Stimulated activated CD4-positive, alpha-beta T cell treated with anti-CD3 and anti-CD28 coated beads, Interleukin-4, amount 100 ng/mL, for 48 hours (primary cell): ENCODE measurements at regions not wholly inside any gene's neighbourhood (a gene's known extent, or its start where the extent isn't known, plus 50 kb on each side); places are given as distances from the start of the nearest gene placed in this dataset.

Experiments
- DNase-seq, 2 donors: peaks; one replicate each; pipeline ENCODE4 v3.0.0-alpha.2; 2020; ENCODE audit warnings: low read depth in 2 of 2

DNA sequence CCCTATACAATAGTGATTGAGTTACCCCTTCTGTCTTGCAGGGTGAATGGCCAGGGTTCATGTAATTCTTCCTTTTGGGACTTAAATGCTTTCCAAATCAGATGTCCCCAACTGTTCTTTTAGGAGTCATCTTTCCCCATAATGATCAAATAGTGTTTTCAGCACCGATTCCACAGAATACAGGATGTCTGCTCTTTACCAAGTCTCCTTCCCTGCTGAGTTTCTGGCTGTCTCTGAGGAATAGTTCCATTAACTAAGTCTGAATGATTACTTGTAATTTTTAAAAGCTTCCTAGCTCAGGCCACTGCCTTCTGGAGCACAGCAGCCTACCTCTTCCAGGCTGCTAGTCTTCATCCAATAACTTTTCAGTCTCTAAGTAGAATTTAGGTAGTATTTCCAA lies 630.7 kb upstream of the ZNF608 start:
- no peak for DNase-seq

- no peak for DNase-seq
Measured at GRCh38 chr5:125381290-125381689, 634.9 kb upstream of the ZNF608 start.

- DNase-seq = no peak
Measured at GRCh38 chr5:125384071-125384470, 637.6 kb upstream of the ZNF608 start.

GRCh38 chr5:125390326-125390725 lies 643.9 kb upstream of the ZNF608 start:
- DNase-seq = no peak

DNA sequence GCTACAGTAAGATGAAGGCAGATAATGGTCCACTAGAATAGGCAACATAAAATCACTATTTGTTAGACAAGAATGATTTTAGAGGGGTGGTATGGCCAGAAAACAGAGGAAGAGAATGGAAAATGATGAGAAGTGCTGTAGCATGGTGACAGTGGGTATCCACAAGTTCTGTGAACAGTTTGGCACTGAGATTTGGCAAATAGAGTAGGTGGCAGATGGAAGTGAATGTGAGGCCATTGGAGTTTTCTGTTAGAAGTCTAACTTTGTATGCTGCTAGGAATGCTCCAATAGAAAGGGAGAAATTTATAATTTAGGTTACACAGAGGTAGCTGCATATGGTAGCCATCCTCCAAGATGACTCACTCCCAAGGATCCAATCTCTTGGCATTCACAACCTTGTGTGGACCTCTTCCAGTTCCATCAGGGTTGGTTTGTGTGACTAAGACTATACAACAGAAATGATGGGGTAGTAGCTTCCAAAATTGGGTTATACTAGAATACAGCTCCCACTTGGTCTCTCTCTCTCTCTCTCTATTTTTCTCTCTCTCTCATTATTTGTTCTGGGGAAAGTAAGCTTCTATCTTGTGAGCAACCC lies 646.9 kb upstream of the ZNF608 start:
- DNase-seq = no peak

GRCh38 chr5:125394661-125395280 lies 648.3 kb upstream of the ZNF608 start:
- no peak for DNase-seq

DNA sequence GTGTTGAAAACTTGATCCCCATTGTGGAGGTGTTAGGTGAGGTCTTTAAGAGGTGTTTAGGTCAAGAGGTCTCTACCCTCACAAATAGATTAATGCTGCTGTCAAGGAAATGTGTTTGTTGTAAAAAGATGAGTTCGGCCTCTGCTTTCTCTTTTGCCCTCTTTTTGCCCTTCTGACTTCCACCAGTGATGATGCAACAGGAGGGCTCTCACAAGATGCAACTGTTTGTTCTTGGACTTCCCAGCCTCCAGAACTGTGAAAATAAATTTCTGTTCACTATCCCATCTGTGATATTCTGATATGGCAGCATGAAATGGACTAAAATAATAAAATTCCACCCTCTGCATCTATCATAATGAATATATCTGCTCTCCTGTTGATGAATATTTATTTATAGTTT lies 650.0 kb upstream of the ZNF608 start:
- DNase-seq = no peak

DNA sequence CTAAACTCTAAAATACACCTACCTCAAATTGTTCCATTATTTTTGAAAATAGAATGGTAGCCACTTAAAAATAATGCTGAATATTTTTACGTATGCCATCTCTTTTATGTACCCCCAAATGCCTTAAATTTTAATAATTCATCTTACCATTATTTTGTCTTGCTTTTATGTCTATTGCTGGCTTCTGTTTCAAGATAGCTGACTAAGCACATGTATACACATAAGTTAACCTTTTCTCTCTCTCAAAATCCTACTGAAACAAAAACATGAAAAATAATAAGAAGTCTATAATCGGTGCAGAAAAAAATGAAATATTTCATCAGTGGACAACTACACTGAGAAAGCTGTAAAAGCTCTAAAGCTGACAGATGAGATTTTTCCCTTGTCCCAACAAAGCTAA lies 652.0 kb upstream of the ZNF608 start:
- DNase-seq = no peak

GRCh38 chr5:125399885-125400284 lies 653.4 kb upstream of the ZNF608 start:
- DNase-seq = no peak

- DNase-seq = no peak
Measured at GRCh38 chr5:125401724-125402622, 655.5 kb upstream of the ZNF608 start.

- no peak for DNase-seq
Measured at GRCh38 chr5:125402787-125403186, 656.3 kb upstream of the ZNF608 start.

- no peak for DNase-seq
Measured at GRCh38 chr5:125404056-125404455, 657.6 kb upstream of the ZNF608 start.

DNA sequence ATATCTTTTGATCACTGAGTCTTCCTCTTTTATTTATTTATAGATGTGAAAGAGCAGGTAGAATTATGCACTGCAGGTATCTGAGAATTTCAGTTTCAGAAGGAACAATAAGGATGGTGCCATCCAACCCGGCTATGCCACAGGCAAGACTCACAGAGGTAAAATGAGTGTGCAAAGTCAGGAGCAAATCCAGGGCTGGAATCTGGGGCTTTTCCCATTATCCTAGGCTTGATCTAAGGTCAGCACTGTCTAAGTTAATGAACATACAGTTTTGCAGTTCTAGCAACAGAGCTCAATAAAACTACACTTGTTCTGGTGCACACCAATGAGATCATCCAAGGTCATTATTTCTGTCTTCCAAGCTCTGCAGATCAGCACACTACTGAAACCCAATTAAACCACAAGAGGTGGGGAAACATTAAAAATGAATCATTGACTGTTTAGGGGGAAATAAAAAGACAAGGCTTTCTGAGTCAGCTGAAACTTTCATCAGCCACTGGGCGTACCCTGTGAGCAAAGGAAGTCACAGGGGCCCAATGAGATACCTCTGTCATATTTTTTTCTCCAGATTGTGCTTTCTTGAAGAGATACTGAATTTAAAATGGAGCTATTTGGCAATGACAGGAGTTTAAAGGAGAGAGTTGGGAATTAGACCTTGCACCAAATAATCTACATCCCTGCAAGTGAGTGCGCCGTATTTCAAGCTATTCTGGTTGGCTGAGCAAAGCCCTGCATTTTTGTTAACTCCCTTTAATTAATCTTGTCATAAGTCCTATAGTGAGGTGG lies 662.2 kb upstream of the ZNF608 start:
- DNase-seq = no peak

- DNase-seq = no peak
Measured at GRCh38 chr5:125409234-125409860, 662.9 kb upstream of the ZNF608 start.

DNA sequence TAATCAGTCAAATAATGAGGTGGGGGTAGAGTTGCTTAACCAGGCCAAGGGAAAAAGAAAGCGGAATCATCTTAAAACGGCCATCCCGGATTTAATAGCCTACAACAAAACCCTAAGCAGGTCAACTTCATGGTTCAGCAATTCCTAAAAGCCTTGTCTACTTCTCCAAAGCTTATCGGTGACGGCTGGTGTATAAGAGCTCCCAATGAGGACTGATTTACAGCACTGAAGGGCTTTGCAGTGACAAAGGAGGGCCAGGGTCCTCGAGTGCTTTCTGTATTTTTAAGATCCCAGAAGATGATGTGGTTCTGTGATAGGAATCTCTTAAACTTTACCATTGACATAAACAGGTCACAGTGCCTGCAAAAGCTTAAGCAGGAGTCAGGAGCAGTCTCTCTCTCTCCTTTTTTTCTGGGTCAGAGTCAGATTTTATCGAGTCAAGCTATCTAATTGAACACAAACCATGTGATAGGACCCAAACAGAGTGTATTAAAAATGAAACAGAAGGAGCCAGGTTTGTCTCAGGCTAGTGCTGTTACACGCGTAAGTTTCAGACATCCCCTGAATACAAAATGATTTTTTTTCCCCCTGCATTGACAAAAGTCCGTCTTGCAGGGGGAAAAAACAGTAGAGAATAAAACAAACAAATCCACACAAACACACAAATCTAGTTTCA lies 663.6 kb upstream of the ZNF608 start:
- no peak for DNase-seq

DNA sequence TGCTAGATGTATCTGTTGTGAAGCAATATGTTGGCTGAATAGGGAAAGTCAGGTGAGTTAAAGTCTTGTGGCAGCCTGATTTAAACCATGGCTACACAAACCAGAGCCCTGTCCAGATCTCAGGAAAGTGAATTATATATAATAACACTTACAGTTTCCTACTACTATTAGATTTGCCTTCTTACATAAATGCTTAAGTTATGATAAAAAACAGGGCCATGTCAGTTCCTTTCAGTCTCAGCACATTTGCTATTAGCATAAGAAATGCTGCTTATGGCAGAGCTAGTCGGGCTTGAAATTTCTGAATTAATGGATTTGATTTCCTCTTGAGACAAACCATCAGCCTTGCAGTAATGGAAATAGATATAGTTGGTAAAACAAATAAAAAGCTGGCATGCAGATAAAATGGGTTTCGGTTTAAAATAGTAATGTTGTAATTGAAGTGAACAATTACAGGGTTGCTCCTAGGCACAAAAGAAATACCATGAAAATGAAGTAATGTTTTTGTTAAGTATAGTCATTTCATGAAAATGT lies 664.2 kb upstream of the ZNF608 start:
- DNase-seq = no peak

GRCh38 chr5:125411071-125411743 lies 664.8 kb upstream of the ZNF608 start:
- no peak for DNase-seq

DNA sequence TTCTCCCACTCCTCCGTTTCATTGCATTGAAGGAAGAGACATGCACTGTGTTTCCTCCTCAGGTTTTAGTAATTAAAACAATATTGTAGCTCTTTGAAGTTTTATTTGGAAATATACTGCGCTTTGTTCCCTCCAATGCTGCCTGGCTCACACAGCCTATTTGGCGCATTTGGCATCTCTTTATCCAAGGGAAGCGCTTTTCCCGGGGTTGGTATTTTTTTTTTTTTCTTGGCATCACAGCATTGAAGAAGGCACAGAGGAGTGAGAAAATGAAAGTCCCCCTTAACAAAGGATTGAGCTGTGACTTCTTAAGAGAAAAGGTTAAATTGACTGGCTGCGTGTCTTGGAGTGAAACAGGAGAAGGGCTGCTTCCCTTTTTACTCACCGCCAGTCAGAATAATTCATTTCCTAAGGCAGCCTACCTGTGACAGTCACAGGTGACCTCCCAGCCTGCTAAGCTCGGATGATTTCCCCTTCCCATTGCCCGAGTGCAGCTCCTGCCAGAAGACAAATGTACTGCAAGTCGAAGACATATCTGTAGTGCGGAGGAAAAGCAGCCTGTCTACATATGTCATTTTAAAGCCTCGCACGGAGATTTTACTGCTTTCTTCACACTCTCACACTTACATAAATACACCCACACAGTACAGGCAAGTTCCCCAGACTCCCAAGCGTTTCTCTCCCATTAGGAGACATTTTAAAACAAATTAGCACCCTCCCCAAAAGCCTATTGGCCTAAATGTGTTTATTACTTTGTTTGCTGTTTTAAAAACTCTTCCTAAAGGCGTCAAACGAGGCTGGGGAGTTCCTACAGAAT lies 665.5 kb upstream of the ZNF608 start:
- DNase-seq = no peak
